SK-N-SH (cell line): ENCODE measurements at regions not wholly inside any gene's neighbourhood (a gene's known extent, or its start where the extent isn't known, plus 50 kb on each side); places are given as distances from the start of the nearest gene placed in this dataset.
"Not testable (repeated sequence)": the region's sequence is repeated elsewhere in the genome, so short reads cannot be mapped to it uniquely, and the experiment has no call there.

Source experiments
- GATA2 ChIP-seq: sonication (generic); formaldehyde crosslinking; IDR thresholded peaks from 2 replicates; pipeline ENCODE4 v1.5.0; 2020; ENCODE audit warnings: mild to moderate bottlenecking, missing genetic modification reagents
- JUND ChIP-seq: IDR thresholded peaks from 2 replicates; pipeline ENCODE4 v1.4.0; 2012
- RCOR1 ChIP-seq: fragments of 150-350 bp; IDR thresholded peaks from 2 replicates; pipeline ENCODE4 v1.6.1; 2017; ENCODE audit warnings: antibody characterized with exemption, low read length
- RFX5 ChIP-seq: IDR thresholded peaks from 2 replicates; pipeline ENCODE4 v1.6.1; 2012; ENCODE audit warnings: mild to moderate bottlenecking, improper control_type of control experiment, low read length
- YY1 ChIP-seq: IDR thresholded peaks from 2 replicates; pipeline ENCODE4 v1.4.0; 2012; ENCODE audit warnings: low read depth, mild to moderate bottlenecking
- TF ChIP-seq, protein P1 (sequence below): fragments of 200-600 bp; sonication (generic); IDR thresholded peaks from 2 replicates; pipeline ENCODE4 v1.6.1; 2017; ENCODE audit warnings: antibody characterized with exemption, mild to moderate bottlenecking, moderate library complexity
- TF ChIP-seq, protein P2 (sequence below): IDR thresholded peaks from 2 replicates; pipeline ENCODE4 v1.6.1; 2012; ENCODE audit warnings: mild to moderate bottlenecking, low read depth, low read length, moderate library complexity

DNA sequence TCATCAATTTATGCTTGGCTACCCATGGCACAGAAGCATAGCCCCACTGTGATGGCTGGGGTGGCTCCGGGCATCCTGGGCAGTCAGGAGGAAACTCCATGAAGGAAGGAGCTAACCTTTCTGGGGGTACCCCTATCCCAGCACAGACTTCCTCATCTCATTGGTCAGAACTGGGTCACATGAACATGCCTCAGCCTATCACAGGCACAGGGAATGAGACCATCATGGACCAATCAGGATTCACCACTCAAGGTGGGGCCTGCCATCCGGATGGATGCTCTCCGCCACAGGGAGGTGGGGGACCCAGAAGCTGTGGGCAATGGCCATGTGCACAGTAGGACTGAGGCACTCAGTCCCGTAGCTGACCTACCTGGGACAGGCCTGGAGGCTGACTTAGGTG is 75.9 kb upstream of the SPDYE9 start:
- TF ChIP-seq YY1, JUND, RCOR1, RFX5, GATA2: not testable (repeated sequence)
- TF ChIP-seq, protein P1, sequence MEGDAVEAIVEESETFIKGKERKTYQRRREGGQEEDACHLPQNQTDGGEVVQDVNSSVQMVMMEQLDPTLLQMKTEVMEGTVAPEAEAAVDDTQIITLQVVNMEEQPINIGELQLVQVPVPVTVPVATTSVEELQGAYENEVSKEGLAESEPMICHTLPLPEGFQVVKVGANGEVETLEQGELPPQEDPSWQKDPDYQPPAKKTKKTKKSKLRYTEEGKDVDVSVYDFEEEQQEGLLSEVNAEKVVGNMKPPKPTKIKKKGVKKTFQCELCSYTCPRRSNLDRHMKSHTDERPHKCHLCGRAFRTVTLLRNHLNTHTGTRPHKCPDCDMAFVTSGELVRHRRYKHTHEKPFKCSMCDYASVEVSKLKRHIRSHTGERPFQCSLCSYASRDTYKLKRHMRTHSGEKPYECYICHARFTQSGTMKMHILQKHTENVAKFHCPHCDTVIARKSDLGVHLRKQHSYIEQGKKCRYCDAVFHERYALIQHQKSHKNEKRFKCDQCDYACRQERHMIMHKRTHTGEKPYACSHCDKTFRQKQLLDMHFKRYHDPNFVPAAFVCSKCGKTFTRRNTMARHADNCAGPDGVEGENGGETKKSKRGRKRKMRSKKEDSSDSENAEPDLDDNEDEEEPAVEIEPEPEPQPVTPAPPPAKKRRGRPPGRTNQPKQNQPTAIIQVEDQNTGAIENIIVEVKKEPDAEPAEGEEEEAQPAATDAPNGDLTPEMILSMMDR: not testable (repeated sequence)
- TF ChIP-seq, protein P2, sequence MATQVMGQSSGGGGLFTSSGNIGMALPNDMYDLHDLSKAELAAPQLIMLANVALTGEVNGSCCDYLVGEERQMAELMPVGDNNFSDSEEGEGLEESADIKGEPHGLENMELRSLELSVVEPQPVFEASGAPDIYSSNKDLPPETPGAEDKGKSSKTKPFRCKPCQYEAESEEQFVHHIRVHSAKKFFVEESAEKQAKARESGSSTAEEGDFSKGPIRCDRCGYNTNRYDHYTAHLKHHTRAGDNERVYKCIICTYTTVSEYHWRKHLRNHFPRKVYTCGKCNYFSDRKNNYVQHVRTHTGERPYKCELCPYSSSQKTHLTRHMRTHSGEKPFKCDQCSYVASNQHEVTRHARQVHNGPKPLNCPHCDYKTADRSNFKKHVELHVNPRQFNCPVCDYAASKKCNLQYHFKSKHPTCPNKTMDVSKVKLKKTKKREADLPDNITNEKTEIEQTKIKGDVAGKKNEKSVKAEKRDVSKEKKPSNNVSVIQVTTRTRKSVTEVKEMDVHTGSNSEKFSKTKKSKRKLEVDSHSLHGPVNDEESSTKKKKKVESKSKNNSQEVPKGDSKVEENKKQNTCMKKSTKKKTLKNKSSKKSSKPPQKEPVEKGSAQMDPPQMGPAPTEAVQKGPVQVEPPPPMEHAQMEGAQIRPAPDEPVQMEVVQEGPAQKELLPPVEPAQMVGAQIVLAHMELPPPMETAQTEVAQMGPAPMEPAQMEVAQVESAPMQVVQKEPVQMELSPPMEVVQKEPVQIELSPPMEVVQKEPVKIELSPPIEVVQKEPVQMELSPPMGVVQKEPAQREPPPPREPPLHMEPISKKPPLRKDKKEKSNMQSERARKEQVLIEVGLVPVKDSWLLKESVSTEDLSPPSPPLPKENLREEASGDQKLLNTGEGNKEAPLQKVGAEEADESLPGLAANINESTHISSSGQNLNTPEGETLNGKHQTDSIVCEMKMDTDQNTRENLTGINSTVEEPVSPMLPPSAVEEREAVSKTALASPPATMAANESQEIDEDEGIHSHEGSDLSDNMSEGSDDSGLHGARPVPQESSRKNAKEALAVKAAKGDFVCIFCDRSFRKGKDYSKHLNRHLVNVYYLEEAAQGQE: not testable (repeated sequence)
